Vagina (tissue), 2 donors: ENCODE measurements at regions not wholly inside any gene's neighbourhood (a gene's known extent, or its start where the extent isn't known, plus 50 kb on each side); places are given as distances from the start of the nearest gene placed in this dataset.

Experiments used
- POLR2A ChIP-seq, 2 donors: fragments of 450-650 bp; IDR thresholded peaks; one replicate each; pipeline ENCODE4 v1.6.1; 2017; ENCODE audit warnings: antibody characterized with exemption in 2 of 2, mild to moderate bottlenecking in 2 of 2, moderate library complexity in 2 of 2
- POLR2AphosphoS5 ChIP-seq, 2 donors: sonication (generic); formaldehyde crosslinking; IDR thresholded peaks; one replicate each; pipeline ENCODE4 v1.9.0; 2017; ENCODE audit warnings: antibody characterized with exemption in 2 of 2, mild to moderate bottlenecking in 2 of 2, low read depth in 1 of 2; ENCODE audit not compliant: insufficient read depth in 1 of 2
- TF ChIP-seq, protein P1 (sequence below), 3 experiments: fragments of 450-650 bp in 2 of 3; fragments of 200-600 bp in 1 of 3; sonication (generic) in 1 of 3; IDR thresholded peaks; one replicate each; pipeline ENCODE4 v1.5.1; 2017 to 2019; ENCODE audit warnings: antibody characterized with exemption in 3 of 3, mild to moderate bottlenecking in 2 of 3, moderate library complexity in 2 of 3

DNA sequence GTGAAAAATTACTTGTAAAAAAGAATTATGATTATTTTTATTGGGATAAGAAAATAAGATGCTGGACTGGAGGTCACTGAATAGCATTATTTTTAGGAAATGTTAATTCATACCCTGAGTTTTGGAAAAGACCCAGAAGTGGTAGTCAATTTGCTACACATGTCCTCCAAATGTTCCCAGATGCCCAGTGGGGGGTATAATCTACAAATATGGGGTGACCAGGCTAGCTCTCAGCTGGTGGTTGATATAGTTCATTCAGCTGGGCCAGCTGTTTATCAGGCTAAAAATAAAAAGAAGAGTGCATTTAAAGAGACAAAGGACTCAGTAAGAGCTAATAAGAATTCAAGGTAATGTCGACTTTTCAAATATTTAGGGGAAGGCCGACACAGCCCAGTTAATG lies 402.0 kb upstream of the GOLIM4 start:
- TF ChIP-seq, protein P1, sequence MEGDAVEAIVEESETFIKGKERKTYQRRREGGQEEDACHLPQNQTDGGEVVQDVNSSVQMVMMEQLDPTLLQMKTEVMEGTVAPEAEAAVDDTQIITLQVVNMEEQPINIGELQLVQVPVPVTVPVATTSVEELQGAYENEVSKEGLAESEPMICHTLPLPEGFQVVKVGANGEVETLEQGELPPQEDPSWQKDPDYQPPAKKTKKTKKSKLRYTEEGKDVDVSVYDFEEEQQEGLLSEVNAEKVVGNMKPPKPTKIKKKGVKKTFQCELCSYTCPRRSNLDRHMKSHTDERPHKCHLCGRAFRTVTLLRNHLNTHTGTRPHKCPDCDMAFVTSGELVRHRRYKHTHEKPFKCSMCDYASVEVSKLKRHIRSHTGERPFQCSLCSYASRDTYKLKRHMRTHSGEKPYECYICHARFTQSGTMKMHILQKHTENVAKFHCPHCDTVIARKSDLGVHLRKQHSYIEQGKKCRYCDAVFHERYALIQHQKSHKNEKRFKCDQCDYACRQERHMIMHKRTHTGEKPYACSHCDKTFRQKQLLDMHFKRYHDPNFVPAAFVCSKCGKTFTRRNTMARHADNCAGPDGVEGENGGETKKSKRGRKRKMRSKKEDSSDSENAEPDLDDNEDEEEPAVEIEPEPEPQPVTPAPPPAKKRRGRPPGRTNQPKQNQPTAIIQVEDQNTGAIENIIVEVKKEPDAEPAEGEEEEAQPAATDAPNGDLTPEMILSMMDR (IDR thresholded peaks at IDR 0.05): no peak
- TF ChIP-seq POLR2A (IDR thresholded peaks at IDR 0.05) (no peak), POLR2AphosphoS5 (IDR thresholded peaks at IDR 0.05; ENCODE audit: insufficient read depth in 1 of 2, low read depth in 1 of 2) (no peak)
